Activated CD4-positive, alpha-beta T cell treated with anti-CD3 and anti-CD28 coated beads, Interleukin-2, Interleukin-6, amounts not matched to agents 100 ng/mL and 50 ng/mL, durations not matched to agents 16 hours and 8 hours (primary cell): ENCODE measurements at regions not wholly inside any gene's neighbourhood (a gene's known extent, or its start where the extent isn't known, plus 50 kb on each side); places are given as distances from the start of the nearest gene placed in this dataset.
A peak's percentile ranks its signal among the peaks of the same experiment; 100 is the strongest.
"Not testable (repeated sequence)": the region's sequence is repeated elsewhere in the genome, so short reads cannot be mapped to it uniquely, and the experiment has no call there.

Source experiments
- DNase-seq: peaks from one replicate; pipeline ENCODE4 v3.0.0-alpha.2; 2020

- DNase-seq: no peak
Measured at GRCh38 chr2:187996630-187997029, 295.0 kb upstream of the GULP1 start.

- no peak for DNase-seq
Measured at GRCh38 chr2:188000189-188000588, 291.5 kb upstream of the GULP1 start.

GRCh38 chr2:188003800-188004199 is 287.9 kb upstream of the GULP1 start:
- DNase-seq: no peak

- no peak for DNase-seq
Measured at GRCh38 chr2:188013767-188014166, 277.9 kb upstream of the GULP1 start.

GRCh38 chr2:188016917-188017316 is 274.8 kb upstream of the GULP1 start:
- DNase-seq: no peak

GRCh38 chr2:188022389-188022788 is 269.3 kb upstream of the GULP1 start:
- no peak for DNase-seq

GRCh38 chr2:188023035-188023434 is 268.6 kb upstream of the GULP1 start:
- no peak for DNase-seq

GRCh38 chr2:188024811-188025210 is 266.9 kb upstream of the GULP1 start:
- no peak for DNase-seq

GRCh38 chr2:188028739-188029138 is 262.9 kb upstream of the GULP1 start:
- no peak for DNase-seq

- DNase-seq: no peak
Measured at GRCh38 chr2:188032306-188032705, 259.4 kb upstream of the GULP1 start.

GRCh38 chr2:188032786-188033185 is 258.9 kb upstream of the GULP1 start:
- no peak for DNase-seq

- not testable (repeated sequence) for DNase-seq
Measured at GRCh38 chr2:188033240-188033639, 258.4 kb upstream of the GULP1 start.

- DNase-seq: not testable (repeated sequence)
Measured at GRCh38 chr2:188034102-188034501, 257.6 kb upstream of the GULP1 start.

- not testable (repeated sequence) for DNase-seq
Measured at GRCh38 chr2:188035377-188035776, 256.3 kb upstream of the GULP1 start.

GRCh38 chr2:188036786-188037185 is 254.9 kb upstream of the GULP1 start:
- DNase-seq: not testable (repeated sequence)

GRCh38 chr2:188039307-188039706 is 252.4 kb upstream of the GULP1 start:
- DNase-seq: no peak

GRCh38 chr2:188042412-188042811 is 249.3 kb upstream of the GULP1 start:
- no peak for DNase-seq

GRCh38 chr2:188045016-188045415 is 246.7 kb upstream of the GULP1 start:
- no peak for DNase-seq

- no peak for DNase-seq
Measured at GRCh38 chr2:188046437-188046836, 245.2 kb upstream of the GULP1 start.

- no peak for DNase-seq
Measured at GRCh38 chr2:188047735-188048134, 243.9 kb upstream of the GULP1 start.

- DNase-seq: no peak
Measured at GRCh38 chr2:188050726-188051125, 240.9 kb upstream of the GULP1 start.

GRCh38 chr2:188051706-188052105 is 240.0 kb upstream of the GULP1 start:
- DNase-seq: no peak

- DNase-seq: no peak
Measured at GRCh38 chr2:188065386-188065785, 226.3 kb upstream of the GULP1 start.

GRCh38 chr2:188068093-188068492 is 223.6 kb upstream of the GULP1 start:
- no peak for DNase-seq

- peak; percentile 11 for DNase-seq
Measured at GRCh38 chr2:188076149-188077056, 215.3 kb upstream of the GULP1 start.
